NCI-H748 (cell line): ENCODE measurements at regions not wholly inside any gene's neighbourhood (a gene's known extent, or its start where the extent isn't known, plus 50 kb on each side); places are given as distances from the start of the nearest gene placed in this dataset.

Source experiments
- DNase-seq: peaks from one replicate; lab custom pipeline; 2025; ENCODE audit not compliant: unreplicated experiment; lab: John Stamatoyannopoulos, UW

GRCh38 chr7:436367-437128 lies 83.1 kb downstream of the PDGFA start:
- no peak for DNase-seq

- no peak for DNase-seq
These were observed 82.1 kb downstream of the PDGFA start for GRCh38 chr7:437329-438251.

- no peak for DNase-seq
These were observed 81.3 kb downstream of the PDGFA start for GRCh38 chr7:438361-438760.

- no peak for DNase-seq
These were observed 80.7 kb downstream of the PDGFA start for GRCh38 chr7:438916-439315.

GRCh38 chr7:440059-440749 lies 79.4 kb downstream of the PDGFA start:
- DNase-seq, result no peak

GRCh38 chr7:441684-442421 lies 77.8 kb downstream of the PDGFA start:
- no peak for DNase-seq

- no peak for DNase-seq
These were observed 77.2 kb downstream of the PDGFA start for GRCh38 chr7:442457-442856.

- DNase-seq, result no peak
These were observed 76.3 kb downstream of the PDGFA start for GRCh38 chr7:443279-443833.

GRCh38 chr7:444606-445005 lies 75.0 kb downstream of the PDGFA start:
- no peak for DNase-seq

GRCh38 chr7:445020-445419 lies 74.6 kb downstream of the PDGFA start:
- DNase-seq, result no peak

GRCh38 chr7:445563-446288 lies 73.9 kb downstream of the PDGFA start:
- DNase-seq, result no peak

- no peak for DNase-seq
These were observed 73.2 kb downstream of the PDGFA start for GRCh38 chr7:446289-446935.
